Endothelial cell (in vitro differentiated cells): ENCODE measurements at regions not wholly inside any gene's neighbourhood (a gene's known extent, or its start where the extent isn't known, plus 50 kb on each side); places are given as distances from the start of the nearest gene placed in this dataset.

Experiments
- DNase-seq: peaks from one replicate; pipeline ENCODE4 v3.0.0; 2021; ENCODE audit warnings: low spot score
- H3K27ac Mint-ChIP-seq: one replicate; pipeline ENCODE4 v1.8.0; 2021; ENCODE audit warnings: mixed read lengths, inconsistent platforms; ENCODE audit not compliant: unreplicated experiment
- H3K27me3 Mint-ChIP-seq: one replicate; pipeline ENCODE4 v1.8.0; 2021; ENCODE audit warnings: mild to moderate bottlenecking, moderate library complexity, mixed read lengths, inconsistent platforms; ENCODE audit not compliant: unreplicated experiment
- H3K36me3 Mint-ChIP-seq: one replicate; pipeline ENCODE4 v1.8.0; 2021; ENCODE audit warnings: mild to moderate bottlenecking, low read depth, mixed read lengths, inconsistent platforms; ENCODE audit not compliant: unreplicated experiment
- H3K4me1 Mint-ChIP-seq: one replicate; pipeline ENCODE4 v1.8.0; 2021; ENCODE audit warnings: mild to moderate bottlenecking, mixed read lengths, inconsistent platforms; ENCODE audit not compliant: unreplicated experiment
- H3K4me3 Mint-ChIP-seq: one replicate; pipeline ENCODE4 v1.8.0; 2021; ENCODE audit warnings: mild to moderate bottlenecking, mixed read lengths, inconsistent platforms; ENCODE audit not compliant: unreplicated experiment
- H3K9me3 Mint-ChIP-seq: one replicate; pipeline ENCODE4 v1.8.0; 2021; ENCODE audit warnings: mixed read lengths, inconsistent platforms; ENCODE audit not compliant: unreplicated experiment
- TF ChIP-seq, protein P1 (sequence below): fragments of 200-600 bp; sonication (generic); IDR thresholded peaks from one replicate; pipeline ENCODE4 v1.5.0; 2021; ENCODE audit warnings: antibody characterized with exemption; ENCODE audit not compliant: unreplicated experiment

DNA sequence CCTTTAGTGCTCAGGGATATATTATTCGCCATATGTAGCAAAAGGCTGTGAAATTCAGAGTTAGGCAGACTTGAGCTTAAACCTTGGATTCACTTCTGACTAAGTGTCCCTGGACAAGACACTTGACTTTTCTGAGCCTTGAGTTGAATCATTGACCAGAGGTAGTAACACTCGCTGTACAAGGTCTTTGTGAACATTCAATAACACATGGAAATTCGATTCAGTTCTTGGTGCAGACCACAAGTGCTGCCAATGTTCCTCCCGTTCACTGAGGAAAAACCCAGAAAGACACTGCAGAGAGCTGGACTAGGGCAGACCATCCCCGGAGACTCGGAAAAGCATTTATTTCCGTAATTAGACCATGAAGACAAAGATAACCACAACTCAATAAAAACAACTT lies 901.4 kb downstream of the AACS start:
- Mint-ChIP-seq H3K27ac (no peak overlapping the region), H3K9me3 (peaks cover 30% of the 10 kb centered on the region), H3K4me1 (no peaks in the 10 kb centered on the region), H3K27me3 (peaks cover 3% of the 10 kb centered on the region), H3K4me3 (no peak overlapping the region), H3K36me3 (peaks cover 5% of the 10 kb centered on the region)
- no peak for DNase-seq
- TF ChIP-seq, protein P1, sequence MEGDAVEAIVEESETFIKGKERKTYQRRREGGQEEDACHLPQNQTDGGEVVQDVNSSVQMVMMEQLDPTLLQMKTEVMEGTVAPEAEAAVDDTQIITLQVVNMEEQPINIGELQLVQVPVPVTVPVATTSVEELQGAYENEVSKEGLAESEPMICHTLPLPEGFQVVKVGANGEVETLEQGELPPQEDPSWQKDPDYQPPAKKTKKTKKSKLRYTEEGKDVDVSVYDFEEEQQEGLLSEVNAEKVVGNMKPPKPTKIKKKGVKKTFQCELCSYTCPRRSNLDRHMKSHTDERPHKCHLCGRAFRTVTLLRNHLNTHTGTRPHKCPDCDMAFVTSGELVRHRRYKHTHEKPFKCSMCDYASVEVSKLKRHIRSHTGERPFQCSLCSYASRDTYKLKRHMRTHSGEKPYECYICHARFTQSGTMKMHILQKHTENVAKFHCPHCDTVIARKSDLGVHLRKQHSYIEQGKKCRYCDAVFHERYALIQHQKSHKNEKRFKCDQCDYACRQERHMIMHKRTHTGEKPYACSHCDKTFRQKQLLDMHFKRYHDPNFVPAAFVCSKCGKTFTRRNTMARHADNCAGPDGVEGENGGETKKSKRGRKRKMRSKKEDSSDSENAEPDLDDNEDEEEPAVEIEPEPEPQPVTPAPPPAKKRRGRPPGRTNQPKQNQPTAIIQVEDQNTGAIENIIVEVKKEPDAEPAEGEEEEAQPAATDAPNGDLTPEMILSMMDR = no peak

DNA sequence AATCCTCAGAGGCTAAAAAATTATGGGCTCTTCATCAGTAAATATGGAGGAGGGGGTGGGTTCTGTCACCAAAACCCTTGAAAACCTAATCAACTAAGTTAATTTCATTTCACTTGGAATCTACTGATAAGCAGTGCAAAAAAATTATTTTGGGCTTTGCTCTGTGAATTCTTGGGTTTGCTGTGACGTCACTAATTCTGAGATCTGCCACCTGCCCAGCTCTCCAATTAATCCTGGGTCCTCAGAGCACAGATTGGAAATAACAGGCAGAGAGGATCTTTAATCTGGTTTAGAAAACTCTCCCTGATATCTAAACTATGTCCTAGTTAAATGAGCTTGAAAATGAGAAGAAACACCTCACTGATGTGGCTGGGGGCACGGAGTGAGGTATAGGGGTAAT lies 903.2 kb downstream of the AACS start:
- peaks cover 25% of the 10 kb centered on the region for H3K9me3 Mint-ChIP-seq

DNA sequence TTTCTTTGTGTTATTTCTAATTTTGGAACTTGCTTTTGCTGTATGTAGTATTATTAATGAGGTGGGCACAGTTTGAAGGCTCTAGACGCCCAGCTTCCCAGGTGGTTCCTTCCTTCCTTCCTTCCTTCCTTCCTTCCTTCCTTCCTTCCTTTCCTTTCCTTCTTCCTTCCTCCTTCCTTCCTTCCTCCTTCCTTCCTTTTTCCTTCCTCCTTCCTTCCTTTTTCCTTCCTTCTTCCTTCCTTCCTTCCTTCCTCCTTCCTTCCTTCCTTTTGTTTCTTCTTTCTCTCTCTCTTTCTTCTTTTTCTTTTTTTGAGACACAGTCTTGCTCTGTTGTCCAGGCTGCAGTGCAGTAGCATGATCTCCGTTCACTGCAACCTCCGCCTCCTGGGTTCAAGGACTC lies 906.7 kb downstream of the AACS start:
- Mint-ChIP-seq H3K4me1 (no peaks in the 10 kb centered on the region), H3K4me3 (no peak overlapping the region), H3K9me3 (peaks cover 27% of the 10 kb centered on the region), H3K27me3 (peaks cover 4% of the 10 kb centered on the region), H3K27ac (no peak overlapping the region), H3K36me3 (peaks cover 3% of the 10 kb centered on the region)
- no peak for DNase-seq
- TF ChIP-seq, protein P1 = no peak

More for the DNA sequence above, 903.2 kb downstream of the AACS start:
- H3K36me3 Mint-ChIP-seq = peaks cover 5% of the 10 kb centered on the region
- no peak overlapping the region for H3K4me3 Mint-ChIP-seq
- H3K27me3 Mint-ChIP-seq = peaks cover 3% of the 10 kb centered on the region
- TF ChIP-seq, protein P1 = no peak
- H3K27ac Mint-ChIP-seq = no peak overlapping the region
- no peaks in the 10 kb centered on the region for H3K4me1 Mint-ChIP-seq
- no peak for DNase-seq

DNA sequence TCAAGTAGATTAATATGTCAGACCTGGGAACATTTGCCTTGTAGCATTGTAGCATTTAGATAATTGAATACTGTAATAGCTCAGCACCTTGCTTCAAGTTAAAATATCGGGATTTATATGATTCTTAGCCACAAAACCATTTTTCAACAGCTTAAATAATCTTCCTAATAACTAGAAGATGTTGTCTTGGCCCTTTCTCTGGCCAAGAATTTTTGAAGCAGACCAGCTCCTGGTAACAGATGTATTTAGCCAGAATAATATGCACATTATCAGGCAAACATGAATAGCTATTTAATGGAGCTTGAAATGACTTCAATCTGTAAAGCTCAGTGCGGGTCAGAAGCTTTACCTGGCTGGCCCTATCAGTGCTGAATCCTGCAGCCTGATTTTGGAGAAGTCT lies 913.1 kb downstream of the AACS start:
- H3K27ac Mint-ChIP-seq = no peak overlapping the region
- peaks cover 9% of the 10 kb centered on the region for H3K36me3 Mint-ChIP-seq
- H3K4me3 Mint-ChIP-seq = no peak overlapping the region
- no peaks in the 10 kb centered on the region for H3K4me1 Mint-ChIP-seq
- TF ChIP-seq, protein P1 = no peak
- H3K9me3 Mint-ChIP-seq = peaks cover 44% of the 10 kb centered on the region
- H3K27me3 Mint-ChIP-seq = peaks cover 9% of the 10 kb centered on the region
- DNase-seq = no peak

DNA sequence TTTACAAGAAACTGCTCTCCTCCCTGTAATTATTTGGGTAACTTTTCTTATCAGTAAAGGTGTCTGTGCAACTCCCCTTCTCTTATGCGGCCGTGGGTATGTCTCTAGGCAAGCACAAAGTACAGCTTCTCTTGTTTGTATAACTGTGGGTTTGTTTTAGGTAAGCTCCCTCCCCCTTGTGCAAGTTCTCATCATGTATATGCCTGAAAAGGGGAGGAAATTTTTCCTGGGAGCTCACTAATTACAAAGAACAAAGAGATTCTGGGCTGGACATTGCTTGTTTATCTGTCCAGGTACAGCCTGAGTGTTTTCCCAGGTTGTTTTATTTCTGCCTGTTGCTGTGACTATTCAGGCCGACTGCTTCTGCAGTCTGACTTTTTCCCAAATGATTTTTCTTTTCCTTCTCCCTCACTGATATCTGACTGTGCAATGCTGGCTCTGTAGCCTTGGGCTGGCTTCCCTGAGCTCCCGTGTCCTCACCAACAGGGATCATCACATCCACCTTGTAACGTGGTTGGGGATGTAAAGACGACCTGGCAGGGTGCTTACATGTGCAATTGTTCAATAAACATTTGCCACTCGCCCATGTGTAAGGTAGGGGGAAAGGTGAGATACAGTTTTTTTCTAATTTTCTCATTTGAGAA lies 916.5 kb downstream of the AACS start:
- no peaks in the 10 kb centered on the region for H3K4me1 Mint-ChIP-seq
- TF ChIP-seq, protein P1 = no peak
- H3K27me3 Mint-ChIP-seq = peaks cover 12% of the 10 kb centered on the region
- no peak overlapping the region for H3K27ac Mint-ChIP-seq
- H3K4me3 Mint-ChIP-seq = no peak overlapping the region
- DNase-seq = no peak
- H3K9me3 Mint-ChIP-seq = peaks cover 40% of the 10 kb centered on the region
- peaks cover 13% of the 10 kb centered on the region for H3K36me3 Mint-ChIP-seq
